ENCODE measurements at regions not wholly inside any gene's neighbourhood (a gene's known extent, or its start where the extent isn't known, plus 50 kb on each side); places are given as distances from the start of the nearest gene placed in this dataset.

DNA sequence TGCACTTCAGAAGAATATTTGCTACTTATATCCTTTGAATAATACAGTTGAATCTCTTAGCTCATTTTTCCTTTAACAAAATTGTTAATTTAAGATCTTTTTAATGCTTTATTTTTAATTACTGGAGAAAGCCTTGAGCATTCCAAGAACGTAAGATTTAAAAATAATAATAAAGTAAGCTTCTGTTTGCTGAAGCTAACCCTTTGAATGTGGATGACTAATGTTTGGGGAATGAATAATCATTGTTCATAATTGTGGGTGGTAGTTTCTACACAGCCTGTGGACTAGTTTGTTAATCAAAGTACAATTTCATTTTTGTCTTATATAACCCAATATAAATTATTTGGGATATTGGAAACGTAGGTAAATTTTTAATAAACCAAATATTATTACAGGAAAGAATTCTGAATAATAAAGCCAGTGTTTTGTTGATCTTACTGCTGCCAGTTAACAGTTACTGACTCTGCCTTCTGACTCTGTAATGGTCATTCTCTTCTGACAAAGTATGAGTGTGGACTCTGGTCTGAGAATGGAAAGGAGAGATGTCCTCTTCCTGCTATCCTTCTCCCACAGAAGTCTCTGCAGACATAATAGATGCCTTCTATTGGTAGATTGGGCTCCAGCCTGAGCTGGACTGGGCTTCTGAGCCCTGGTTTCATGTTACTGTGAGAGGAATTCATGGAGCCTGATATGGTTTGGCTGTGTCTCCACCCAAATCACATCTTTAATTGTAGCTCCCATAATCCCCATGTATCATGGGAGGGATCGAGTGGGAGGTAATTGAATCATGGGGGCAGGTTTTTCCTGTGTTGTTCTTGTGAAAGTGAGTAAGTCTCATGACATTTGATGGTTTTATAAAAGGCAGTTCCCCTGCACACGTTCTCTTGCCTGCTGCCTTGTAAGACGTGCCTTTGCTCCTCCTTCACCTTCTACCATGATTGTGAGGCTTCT lies 292.7 kb upstream of the SLC39A10 start:
- H3K27me3 ChIP-seq, result no peaks in the 10 kb centered on the region
- DNase-seq, result peak in 1 of 2 donors; percentile 31
- H3K36me3 ChIP-seq, result no peaks in the 10 kb centered on the region
- 52 to 65% (median 55%) methylated on average over 5 of the region's 5 CpGs for WGBS, 5 donors
- H3K27ac ChIP-seq, result peak overlapping the region in 2 of 5 donors; percentile 20 to 23
- no peaks in the 10 kb centered on the region for H3K9me3 ChIP-seq
- peaks cover 0 to 6% (median 0%) of the 10 kb centered on the region in 4 donors for H3K4me1 ChIP-seq
- TF ChIP-seq POLR2A (IDR thresholded peaks at IDR 0.05) (no peak), POLR2AphosphoS5 (IDR thresholded peaks at IDR 0.05) (no peak), EP300 (IDR thresholded peaks at IDR 0.05) (no peak)
- TF ChIP-seq, protein P1, sequence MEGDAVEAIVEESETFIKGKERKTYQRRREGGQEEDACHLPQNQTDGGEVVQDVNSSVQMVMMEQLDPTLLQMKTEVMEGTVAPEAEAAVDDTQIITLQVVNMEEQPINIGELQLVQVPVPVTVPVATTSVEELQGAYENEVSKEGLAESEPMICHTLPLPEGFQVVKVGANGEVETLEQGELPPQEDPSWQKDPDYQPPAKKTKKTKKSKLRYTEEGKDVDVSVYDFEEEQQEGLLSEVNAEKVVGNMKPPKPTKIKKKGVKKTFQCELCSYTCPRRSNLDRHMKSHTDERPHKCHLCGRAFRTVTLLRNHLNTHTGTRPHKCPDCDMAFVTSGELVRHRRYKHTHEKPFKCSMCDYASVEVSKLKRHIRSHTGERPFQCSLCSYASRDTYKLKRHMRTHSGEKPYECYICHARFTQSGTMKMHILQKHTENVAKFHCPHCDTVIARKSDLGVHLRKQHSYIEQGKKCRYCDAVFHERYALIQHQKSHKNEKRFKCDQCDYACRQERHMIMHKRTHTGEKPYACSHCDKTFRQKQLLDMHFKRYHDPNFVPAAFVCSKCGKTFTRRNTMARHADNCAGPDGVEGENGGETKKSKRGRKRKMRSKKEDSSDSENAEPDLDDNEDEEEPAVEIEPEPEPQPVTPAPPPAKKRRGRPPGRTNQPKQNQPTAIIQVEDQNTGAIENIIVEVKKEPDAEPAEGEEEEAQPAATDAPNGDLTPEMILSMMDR (IDR thresholded peaks at IDR 0.05), result no peak
- H3K4me3 ChIP-seq, result no peak overlapping the region
- intact Hi-C loops (cut with DNase I; ENCODE audit: low total_unique reads), result no loop called here

DNA sequence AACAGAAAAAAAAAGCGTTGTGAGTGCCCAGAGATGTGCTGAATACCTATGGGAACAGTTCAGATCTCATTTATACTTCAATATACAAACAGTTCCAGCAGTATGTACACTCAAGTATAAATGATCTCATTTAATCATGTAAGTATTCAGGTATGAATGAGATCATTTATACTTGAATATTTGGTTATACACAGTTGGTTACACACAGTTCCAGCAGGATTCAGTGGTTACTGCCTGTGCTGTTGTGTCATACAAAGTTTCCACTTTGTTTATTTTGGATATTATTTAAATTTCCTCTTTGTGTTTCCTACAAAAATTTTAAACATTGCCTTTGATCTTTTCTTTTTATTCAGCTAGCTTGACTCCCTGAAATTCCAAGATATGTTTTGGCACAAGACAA lies 293.5 kb upstream of the SLC39A10 start:
- no peak for DNase-seq

DNA sequence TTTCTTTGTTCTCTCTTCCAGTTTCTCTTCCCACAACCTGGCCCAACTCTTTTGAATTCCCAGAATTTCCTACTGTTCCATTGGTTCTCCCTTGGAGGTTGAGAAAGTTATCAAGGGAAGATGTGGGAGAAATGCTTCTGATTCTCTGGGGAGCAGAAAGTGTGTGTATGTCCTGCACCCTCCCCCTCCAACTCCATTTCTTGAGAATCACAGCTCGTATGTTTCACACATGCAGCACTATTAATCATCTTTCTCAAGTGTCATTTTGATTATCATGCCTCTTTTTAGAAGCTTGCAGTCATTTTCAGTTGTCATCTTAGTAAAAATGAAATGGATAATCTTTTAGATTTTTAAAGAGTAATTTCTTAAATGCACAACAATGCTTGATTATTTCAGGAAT lies 296.8 kb upstream of the SLC39A10 start:
- intact Hi-C loops (cut with DNase I; ENCODE audit: low total_unique reads), result no loop called here

More for the DNA sequence above, 293.5 kb upstream of the SLC39A10 start:
- WGBS, 5 donors, result 41 to 62% (median 59%) methylated on average over 1 of the region's 1 CpG
- H3K27ac ChIP-seq, result peak overlapping the region in 1 of 5 donors; percentile 23
- peaks cover 0 to 6% (median 0%) of the 10 kb centered on the region in 4 donors for H3K4me1 ChIP-seq
- H3K36me3 ChIP-seq, result no peaks in the 10 kb centered on the region
- intact Hi-C loops (cut with DNase I; ENCODE audit: low total_unique reads), result no loop called here
- TF ChIP-seq, protein P1 (IDR thresholded peaks at IDR 0.05), result no peak
- TF ChIP-seq POLR2A (IDR thresholded peaks at IDR 0.05) (no peak), EP300 (IDR thresholded peaks at IDR 0.05) (no peak), POLR2AphosphoS5 (IDR thresholded peaks at IDR 0.05) (no peak)
- H3K4me3 ChIP-seq, result no peak overlapping the region
- H3K9me3 ChIP-seq, result no peaks in the 10 kb centered on the region
- no peaks in the 10 kb centered on the region for H3K27me3 ChIP-seq

DNA sequence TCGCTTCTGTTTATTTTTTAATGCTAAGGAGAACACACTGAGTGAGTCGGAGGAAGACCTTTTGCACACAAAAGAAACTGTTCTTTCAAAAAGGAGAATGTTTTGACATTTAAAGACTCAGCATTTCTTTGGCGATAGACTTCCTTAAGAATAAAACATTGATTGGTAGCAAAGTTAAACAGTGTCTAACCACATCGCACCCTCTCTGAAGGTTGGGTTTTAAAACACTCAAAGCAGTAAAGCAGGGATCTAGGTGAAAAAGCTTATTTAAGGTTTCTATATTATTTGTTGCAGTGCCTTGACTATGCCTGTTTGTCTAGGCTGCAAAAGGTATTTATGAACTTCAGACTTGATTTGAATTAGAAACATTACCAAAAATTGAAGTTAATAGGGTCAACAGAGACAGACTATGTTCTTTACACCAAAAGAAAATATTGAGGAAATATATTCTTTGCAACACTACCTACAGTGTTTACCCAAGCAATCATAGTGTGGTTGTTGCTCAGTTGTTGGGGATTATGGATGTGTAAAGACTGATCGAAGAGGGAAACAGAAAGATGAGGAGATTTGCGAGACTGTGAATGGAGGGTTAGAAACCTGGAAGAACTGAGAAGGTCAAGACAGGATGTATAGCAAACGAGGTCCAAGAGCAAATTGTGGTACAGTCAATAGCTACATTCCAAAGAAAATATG lies 297.8 kb upstream of the SLC39A10 start:
- H3K27ac ChIP-seq, result no peak overlapping the region
- no peaks in the 10 kb centered on the region for H3K27me3 ChIP-seq
- intact Hi-C loops (cut with DNase I; ENCODE audit: low total_unique reads), result no loop called here
- WGBS, 5 donors, result 39 to 54% (median 47%) methylated on average over 7 of the region's 7 CpGs
- TF ChIP-seq POLR2AphosphoS5 (IDR thresholded peaks at IDR 0.05) (no peak), POLR2A (IDR thresholded peaks at IDR 0.05) (no peak), EP300 (IDR thresholded peaks at IDR 0.05) (no peak)
- TF ChIP-seq, protein P1 (IDR thresholded peaks at IDR 0.05), result no peak
- H3K4me3 ChIP-seq, result no peak overlapping the region
- DNase-seq, result no peak
- H3K36me3 ChIP-seq, result no peaks in the 10 kb centered on the region
- peaks cover 0 to under 1% (median 0%) of the 10 kb centered on the region in 4 donors for H3K4me1 ChIP-seq
- H3K9me3 ChIP-seq, result peaks cover 0 to 7% (median 2%) of the 10 kb centered on the region in 4 donors

More for the DNA sequence above, 296.8 kb upstream of the SLC39A10 start:
- no peaks in the 10 kb centered on the region for H3K36me3 ChIP-seq
- no peaks in the 10 kb centered on the region for H3K27me3 ChIP-seq
- no peak overlapping the region for H3K4me3 ChIP-seq
- 63 to 78% (median 67%) methylated on average over 1 of the region's 1 CpG for WGBS, 5 donors
- TF ChIP-seq POLR2AphosphoS5 (IDR thresholded peaks at IDR 0.05) (no peak), POLR2A (IDR thresholded peaks at IDR 0.05) (no peak), EP300 (IDR thresholded peaks at IDR 0.05) (no peak)
- TF ChIP-seq, protein P1 (IDR thresholded peaks at IDR 0.05), result no peak
- H3K9me3 ChIP-seq, result peaks cover 0 to 7% (median 2%) of the 10 kb centered on the region in 4 donors
- no peak overlapping the region for H3K27ac ChIP-seq
- peaks cover 0 to 6% (median 0%) of the 10 kb centered on the region in 4 donors for H3K4me1 ChIP-seq
- DNase-seq, result no peak

Measured in stomach (tissue), 8 donors.